Endometrium (tissue), 2 donors: ENCODE measurements at regions not wholly inside any gene's neighbourhood (a gene's known extent, or its start where the extent isn't known, plus 50 kb on each side); places are given as distances from the start of the nearest gene placed in this dataset.

ENCODE experiments used
- FAIRE-seq: peaks from 2 replicates; lab custom pipeline; 2012; peaks lifted over from hg19 to GRCh38; lab: Jason Lieb, UNC
- donor health status: control.
- donor health status: control.

DNA sequence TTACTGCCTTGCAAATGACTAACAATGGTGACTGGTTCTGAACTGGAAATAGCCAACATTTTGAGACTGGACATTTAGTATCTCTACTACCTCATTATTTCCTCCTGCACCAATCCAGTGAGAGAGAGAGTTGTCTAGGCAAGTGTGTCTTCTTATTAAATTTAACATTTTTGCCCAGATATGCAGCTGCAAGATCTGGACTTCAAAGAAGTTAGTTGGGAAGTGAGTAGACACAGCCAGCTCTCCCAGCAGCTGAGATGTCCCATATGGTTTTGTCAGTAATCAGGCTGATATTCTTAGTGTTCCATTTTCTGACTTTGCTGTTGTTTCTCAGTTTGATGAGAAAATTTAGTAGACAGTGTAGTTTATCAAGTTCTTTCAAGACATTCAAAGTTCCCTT, 1778.8 kb upstream of the CDH6 start:
- FAIRE-seq, result no peak

DNA sequence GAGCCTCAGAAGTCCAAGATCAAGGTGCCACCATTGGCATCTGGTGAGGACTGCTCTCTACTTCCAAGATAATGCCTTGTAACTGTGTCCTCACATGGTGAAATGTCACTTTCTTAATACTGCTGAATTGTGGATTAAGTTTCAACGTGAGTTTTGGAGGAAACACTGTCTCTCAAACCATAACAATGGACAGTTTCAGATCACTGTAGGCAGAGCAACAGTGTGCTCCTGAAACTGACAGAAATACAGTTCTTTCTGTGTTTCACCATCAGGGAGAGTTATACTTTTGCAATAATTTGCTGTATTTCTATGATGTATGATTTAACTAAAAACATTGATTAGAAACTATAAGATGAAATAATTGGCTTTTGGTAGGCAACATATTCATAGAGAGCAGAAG, 1780.5 kb upstream of the CDH6 start:
- no peak for FAIRE-seq

DNA sequence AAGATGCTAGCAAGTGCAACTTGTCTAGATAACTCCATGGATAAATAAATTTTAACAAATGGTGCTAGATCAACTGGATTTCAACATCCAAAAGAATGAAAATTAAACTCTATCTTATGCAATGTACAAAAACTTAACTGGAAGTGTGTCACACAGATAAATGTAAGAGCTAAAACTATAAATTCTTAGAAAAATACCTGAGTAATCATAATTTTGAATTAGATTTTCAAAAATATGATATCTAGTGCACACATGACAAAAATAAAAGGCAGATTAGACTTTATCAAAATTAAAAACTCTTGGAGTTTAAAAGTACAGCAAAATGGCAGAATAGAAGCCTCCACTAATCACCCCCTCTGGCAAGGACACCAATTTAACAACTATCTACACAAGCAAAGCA, 1791.2 kb upstream of the CDH6 start:
- no peak for FAIRE-seq

GRCh38 chr5:29389993-29390392, 1803.5 kb upstream of the CDH6 start:
- no peak for FAIRE-seq

DNA sequence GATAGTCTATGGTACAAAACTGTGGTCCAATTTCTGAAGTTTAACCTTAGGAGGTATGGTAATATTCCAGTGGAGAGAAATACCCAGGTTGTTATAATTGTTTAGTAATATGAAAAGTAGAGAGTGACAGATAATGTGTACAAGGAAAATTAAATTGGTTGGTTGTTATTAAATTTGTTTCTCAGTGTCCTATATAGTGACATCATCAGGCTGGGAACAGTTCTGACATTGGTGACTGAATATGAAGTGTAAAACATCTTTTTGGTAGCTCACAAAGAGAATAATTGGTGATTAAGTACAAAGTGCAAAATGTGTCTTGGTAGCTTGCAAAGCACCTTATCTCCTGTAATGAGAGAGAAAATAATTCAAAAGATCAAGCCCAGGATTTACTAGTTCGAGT, 1806.1 kb upstream of the CDH6 start:
- no peak for FAIRE-seq

- no peak for FAIRE-seq
Observed at GRCh38 chr5:29382780-29383179, 1810.7 kb upstream of the CDH6 start.

DNA sequence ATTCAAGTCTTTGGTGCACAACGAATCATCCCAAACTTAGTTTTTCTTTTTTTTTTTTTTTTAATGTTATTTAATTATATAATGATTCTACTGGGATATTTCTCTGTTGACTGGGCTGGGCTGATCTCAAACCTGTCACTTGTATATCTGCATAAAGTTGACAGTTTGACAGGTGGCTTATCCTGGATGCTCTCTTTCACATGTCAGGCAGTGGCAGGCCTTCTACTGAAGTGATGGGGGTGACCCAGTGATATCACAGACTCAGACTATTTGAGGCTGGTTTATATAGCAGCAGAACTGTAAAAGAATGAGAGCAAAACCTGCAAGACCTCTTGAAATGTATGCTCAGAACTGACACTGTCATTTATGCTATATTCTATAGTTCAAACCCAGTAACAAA, 1813.5 kb upstream of the CDH6 start:
- FAIRE-seq, result no peak

- FAIRE-seq, result no peak
Observed at GRCh38 chr5:29379619-29380018, 1813.9 kb upstream of the CDH6 start.

GRCh38 chr5:29378104-29378503, 1815.4 kb upstream of the CDH6 start:
- no peak for FAIRE-seq

DNA sequence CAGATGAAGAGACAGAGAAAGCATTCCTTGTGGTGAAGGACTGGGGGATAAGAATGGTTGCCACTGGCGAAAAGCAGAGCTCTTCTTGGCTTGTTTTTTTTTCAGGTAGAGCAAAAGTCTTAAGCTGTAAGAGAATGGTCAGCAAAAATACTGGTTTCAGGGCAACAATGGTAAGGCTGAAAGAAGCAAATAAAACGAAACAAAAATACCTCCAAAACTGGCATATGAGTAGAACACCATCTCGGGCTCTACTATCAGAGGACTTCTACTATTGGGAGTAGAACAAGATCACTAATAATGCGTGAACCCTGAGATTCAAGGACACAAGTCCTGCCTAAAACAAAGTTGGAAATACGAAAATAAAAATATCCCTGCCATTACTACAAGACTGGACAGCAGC, 1823.2 kb upstream of the CDH6 start:
- no peak for FAIRE-seq

DNA sequence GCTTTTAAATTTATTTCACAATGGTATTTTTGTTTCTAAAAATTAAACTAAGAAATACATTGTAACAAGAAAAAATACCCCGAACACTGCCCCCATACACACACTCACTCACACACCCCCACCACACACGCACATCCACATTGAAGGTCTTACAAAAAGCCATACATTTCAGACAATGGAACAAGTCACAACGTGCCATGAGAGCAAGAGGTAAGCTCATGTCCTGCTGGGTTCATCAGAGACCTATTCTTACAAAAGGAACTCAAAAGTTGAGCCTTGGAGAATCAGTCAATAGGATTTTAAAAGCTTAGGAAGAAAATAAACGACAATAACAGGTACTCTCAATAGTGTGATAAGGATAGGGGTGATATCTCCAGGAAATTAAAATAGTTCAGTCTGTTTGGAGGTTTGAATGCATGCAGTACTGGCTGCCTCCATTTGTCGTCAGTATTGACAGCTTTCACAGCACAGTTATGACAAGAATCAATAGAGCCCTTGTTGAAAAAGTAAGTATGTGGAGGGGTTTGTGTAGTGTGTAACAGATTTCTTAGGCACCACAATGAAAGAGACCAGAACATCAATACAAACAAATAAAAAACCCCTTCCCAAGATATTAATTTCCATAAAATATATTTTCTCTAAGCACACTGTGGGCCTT, 1826.2 kb upstream of the CDH6 start:
- no peak for FAIRE-seq

DNA sequence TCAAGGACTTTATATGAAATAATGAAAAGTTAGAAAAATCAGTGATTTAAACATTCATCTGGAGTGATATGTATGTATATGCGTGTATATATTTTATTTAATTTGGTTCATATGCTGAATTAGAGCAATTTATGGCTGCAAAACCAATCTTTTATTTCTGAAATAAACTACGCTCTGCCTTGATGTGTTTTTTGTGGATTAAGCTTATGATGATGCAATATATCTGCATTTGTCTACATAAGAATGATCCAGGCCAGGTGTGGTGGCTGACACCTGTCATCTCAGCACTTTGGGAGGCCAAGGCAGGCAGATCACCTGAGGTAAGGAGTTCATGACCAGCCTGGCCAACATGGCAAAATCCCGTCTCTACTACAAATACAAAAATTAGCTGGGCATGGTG, 1842.3 kb upstream of the CDH6 start:
- FAIRE-seq, result no peak

DNA sequence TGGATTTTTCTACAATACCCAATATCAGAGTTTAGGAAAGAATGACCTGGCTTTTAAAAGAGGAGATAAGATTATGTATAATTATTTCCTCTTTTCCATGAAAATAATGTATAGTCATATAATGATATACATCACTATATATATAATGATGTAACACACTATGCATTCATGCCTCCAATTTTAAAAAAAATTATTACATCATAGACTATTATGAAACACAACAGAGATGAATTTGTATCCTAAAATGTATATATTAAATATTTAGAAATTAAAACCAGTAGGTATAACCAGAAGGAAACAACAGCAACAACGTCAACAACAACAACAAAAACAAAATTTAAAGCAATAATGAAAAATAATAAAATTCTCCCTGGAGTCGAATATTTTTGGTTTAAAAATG, 1856.5 kb upstream of the CDH6 start:
- no peak for FAIRE-seq

- no peak for FAIRE-seq
Observed at GRCh38 chr5:29321591-29321990, 1871.9 kb upstream of the CDH6 start.

DNA sequence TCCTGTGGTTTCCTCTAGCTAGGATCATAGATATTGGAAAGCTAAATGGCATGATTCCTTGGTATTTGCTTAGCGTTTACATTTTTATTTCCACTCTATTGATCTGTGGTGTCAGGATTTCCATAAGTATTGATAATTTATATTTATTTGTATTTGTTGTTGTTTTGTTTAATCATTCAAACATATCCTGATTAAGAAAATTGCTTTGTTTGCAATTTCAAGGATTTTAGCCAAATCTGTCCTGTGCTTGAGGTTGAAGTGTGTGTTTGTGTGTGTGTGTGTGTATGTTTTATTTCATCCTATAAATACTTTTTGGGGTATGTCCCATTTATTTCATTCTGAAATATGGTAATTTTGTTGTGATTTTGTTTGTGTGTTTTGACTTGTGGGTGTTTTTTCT, 1884.1 kb upstream of the CDH6 start:
- no peak for FAIRE-seq

- no peak for FAIRE-seq
Observed at GRCh38 chr5:29307478-29307877, 1886.0 kb upstream of the CDH6 start.

DNA sequence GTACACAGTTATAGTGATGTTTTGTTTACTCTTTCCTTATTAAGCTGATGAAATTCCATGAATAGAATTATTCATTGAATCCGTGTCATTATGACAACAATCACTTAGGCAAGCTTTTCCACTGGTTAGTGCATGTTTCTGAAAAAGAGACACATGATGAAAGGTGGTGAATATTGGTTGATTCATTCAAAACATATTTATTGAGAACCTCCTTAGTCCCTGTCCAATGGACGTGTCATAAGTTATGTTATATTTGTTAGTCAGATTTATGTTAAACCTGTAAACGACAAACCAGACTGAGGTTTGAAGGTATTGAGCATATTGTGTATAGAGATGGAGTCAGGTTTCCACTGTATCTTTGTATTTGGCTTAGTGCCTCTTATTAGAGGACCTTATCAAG, 1888.9 kb upstream of the CDH6 start:
- no peak for FAIRE-seq

- no peak for FAIRE-seq
Observed at GRCh38 chr5:29296548-29296947, 1896.9 kb upstream of the CDH6 start.

DNA sequence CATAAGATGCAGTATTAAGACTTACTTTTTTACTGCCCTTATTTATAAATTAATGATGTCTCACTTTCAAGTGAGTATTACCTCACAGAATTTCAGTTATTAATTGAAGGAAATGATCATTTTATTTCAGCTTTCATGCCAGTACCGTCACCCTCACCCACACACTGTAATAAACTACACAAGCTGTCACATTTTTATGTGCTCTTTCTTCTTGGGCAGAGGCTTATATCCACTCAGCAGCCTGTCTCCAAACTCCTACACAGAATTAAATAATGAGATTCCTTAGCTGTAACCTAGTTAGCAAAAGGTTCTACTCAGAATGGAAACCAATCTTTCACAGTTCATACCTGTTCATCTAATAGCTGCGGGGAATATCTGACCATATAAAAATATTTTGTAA, 1915.8 kb upstream of the CDH6 start:
- no peak for FAIRE-seq

DNA sequence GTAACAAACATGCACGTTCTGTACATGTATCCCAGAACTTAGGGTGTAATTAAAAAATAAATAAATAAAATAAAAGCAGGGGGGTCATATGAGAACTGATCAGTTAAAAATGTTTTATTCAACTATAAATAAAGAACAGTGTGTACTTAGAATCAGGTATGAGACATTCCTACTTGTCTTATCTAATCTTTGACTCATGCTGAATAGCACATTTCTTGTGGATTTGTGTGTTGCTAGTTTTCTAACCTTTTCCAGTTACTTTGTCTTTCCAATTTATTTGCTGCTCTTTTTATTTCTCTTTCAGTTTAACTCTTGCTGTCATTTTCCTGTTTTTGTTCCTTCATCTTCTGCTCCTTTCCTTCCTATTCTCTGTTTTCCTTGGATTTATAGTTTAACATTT, 1917.1 kb upstream of the CDH6 start:
- no peak for FAIRE-seq

- no peak for FAIRE-seq
Observed at GRCh38 chr5:29263915-29264351, 1929.6 kb upstream of the CDH6 start.

- FAIRE-seq, result no peak
Observed at GRCh38 chr5:29262339-29263123, 1931.0 kb upstream of the CDH6 start.

- no peak for FAIRE-seq
Observed at GRCh38 chr5:29261213-29261612, 1932.3 kb upstream of the CDH6 start.

GRCh38 chr5:29252390-29252789, 1941.1 kb upstream of the CDH6 start:
- FAIRE-seq, result no peak
